ENCODE measurements at regions not wholly inside any gene's neighbourhood (a gene's known extent, or its start where the extent isn't known, plus 50 kb on each side); places are given as distances from the start of the nearest gene placed in this dataset.
A peak's percentile ranks its signal among the peaks of the same experiment; 100 is the strongest.

- DNase-seq (ENCODE audit: low spot score), result peak; percentile 1
Measured at GRCh38 chr12:16972923-16973770, 367.2 kb upstream of the LMO3 start.

- DNase-seq (ENCODE audit: low spot score), result no peak
Measured at GRCh38 chr12:16962889-16963288, 356.9 kb upstream of the LMO3 start.

DNA sequence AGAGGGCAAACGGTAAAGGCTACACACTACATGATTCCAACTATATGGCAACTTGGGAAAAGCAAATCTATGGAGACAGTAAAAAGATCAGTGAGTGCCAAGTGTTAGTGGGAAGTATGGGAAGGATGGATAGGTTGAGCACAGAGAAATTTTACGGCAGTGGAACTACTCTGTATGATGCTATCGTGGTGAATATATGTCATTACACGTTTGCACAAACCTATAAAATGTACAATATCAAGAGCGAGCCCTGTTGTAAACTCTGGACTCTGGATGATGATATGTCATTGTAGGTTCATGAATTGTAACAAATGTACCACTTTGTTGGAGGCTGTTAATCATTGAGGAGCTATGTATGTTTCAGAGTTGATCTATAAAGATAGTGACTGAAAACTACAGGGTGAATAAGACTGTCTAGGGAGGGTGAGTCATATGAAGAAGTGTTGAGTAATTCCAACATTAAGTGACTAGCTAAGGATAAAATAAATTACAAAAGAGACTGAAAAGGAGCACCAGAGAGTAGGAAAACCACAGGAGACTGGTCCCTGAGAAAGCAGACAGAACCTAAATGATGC lies 349.2 kb upstream of the LMO3 start:
- DNase-seq (ENCODE audit: low spot score), result peak; percentile 77

- DNase-seq (ENCODE audit: low spot score), result no peak
Measured at GRCh38 chr12:16949871-16950667, 344.1 kb upstream of the LMO3 start.

GRCh38 chr12:16949371-16949770 lies 343.4 kb upstream of the LMO3 start:
- no peak for DNase-seq (ENCODE audit: low spot score)

GRCh38 chr12:16946704-16947103 lies 340.7 kb upstream of the LMO3 start:
- DNase-seq (ENCODE audit: low spot score), result no peak

DNA sequence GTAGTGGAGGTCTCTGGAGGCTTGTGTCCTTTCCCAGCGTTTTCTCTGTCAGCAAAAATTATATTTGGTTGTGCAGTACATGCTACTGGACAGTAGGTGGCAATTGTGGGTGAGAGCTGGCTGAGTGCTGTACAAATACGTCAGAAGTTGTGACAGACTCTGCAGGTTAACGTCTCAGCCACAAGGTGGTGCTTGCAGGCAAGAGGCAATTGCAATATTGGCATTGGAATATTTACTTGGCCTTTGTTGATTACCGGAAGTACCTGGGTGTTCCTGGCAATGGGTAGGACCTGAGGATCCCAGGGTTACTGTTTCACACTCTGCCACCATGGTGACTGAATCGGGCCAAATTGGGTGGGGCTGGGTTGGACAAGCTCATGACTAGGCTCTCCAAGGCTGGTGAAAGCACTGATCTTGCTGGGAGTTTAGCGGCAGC lies 333.9 kb upstream of the LMO3 start:
- DNase-seq (ENCODE audit: low spot score), result peak; percentile 84

- no peak for DNase-seq (ENCODE audit: low spot score)
Measured at GRCh38 chr12:16927259-16927658, 321.3 kb upstream of the LMO3 start.

DNA sequence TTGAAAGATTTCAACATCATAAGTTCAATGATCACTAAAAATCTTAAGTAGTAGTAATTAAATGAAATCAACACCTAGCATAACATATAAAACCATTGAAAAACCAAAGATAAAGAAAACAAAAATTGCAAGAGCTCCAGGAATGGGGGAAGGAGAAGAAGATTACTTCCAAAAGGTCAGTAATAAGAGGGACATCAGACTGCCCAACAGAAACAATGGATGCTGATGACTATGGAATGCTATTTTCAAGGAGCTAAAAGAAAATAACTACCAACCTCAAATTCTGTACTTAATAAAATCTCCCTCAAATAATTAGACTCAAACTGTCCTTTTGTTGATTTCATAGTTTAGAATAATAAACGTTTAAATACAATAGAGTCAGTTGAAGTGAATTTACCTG lies 314.5 kb upstream of the LMO3 start:
- DNase-seq (ENCODE audit: low spot score), result no peak

DNA sequence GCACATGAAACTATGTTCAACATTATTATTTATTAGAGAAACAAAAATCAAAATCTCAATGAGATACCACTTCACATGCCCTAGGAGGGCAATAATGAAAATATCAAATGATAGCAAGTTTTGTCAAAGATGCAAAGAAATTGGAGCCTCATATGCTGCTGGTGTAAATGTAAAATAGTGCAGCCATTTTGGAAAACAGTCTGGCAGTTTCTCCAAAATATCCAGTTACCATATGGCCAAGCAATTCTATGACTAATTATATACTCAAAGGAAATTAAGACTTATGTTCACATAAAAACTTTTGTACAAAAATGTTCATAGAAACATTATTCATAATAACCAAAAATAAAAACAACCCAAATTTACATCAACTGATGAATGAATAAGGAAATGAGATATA lies 313.6 kb upstream of the LMO3 start:
- no peak for DNase-seq (ENCODE audit: low spot score)

- DNase-seq (ENCODE audit: low spot score), result no peak
Measured at GRCh38 chr12:16914853-16915252, 308.9 kb upstream of the LMO3 start.

- DNase-seq (ENCODE audit: low spot score), result no peak
Measured at GRCh38 chr12:16913832-16914490, 308.0 kb upstream of the LMO3 start.

GRCh38 chr12:16901946-16902345 lies 296.0 kb upstream of the LMO3 start:
- DNase-seq (ENCODE audit: low spot score), result no peak

DNA sequence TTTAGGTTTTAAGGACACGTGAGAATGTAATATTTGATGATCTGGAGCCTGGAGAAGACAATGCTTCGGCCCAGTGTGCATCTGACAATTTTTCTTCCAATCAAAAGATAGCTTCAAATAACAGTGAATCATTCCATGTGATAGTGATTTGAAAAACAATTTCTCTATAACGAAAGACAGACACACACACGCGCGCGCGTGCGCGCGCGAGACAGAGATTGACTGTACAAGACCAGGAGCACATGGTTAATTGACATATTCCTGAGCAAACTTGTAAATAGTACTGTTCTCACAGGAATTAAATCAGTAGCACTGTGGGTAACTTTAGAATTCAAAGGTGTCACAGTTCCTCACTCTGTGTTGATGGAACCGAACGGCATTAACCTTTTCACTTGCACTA lies 287.5 kb upstream of the LMO3 start:
- no peak for DNase-seq (ENCODE audit: low spot score)

- DNase-seq (ENCODE audit: low spot score), result no peak
Measured at GRCh38 chr12:16891673-16892072, 285.7 kb upstream of the LMO3 start.

- DNase-seq (ENCODE audit: low spot score), result no peak
Measured at GRCh38 chr12:16884819-16885218, 278.9 kb upstream of the LMO3 start.

GRCh38 chr12:16884056-16884455 lies 278.1 kb upstream of the LMO3 start:
- DNase-seq (ENCODE audit: low spot score), result peak; percentile 1

GRCh38 chr12:16881986-16882570 lies 276.1 kb upstream of the LMO3 start:
- no peak for DNase-seq (ENCODE audit: low spot score)

DNA sequence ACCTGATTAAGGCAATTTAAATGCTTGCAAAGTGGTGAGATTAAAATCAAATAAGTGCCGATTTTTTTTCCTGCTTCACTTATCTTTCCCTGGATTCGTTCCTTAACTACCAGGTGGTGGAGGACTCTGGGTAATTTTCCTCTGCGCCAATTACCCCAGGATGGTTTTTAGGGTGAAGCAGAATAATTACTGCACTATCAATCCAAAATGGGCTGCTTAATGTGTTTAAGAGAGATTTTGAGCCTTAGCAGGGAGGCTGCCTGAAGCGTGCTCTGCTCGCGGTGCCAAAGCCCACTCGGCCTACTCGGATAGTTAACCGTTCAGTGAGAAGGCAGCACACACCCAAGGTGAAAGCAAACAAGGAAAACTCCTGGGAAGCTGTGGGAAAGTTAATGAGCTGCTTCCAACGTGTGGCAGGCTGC lies 274.9 kb upstream of the LMO3 start:
- DNase-seq (ENCODE audit: low spot score), result peak; percentile 6

DNA sequence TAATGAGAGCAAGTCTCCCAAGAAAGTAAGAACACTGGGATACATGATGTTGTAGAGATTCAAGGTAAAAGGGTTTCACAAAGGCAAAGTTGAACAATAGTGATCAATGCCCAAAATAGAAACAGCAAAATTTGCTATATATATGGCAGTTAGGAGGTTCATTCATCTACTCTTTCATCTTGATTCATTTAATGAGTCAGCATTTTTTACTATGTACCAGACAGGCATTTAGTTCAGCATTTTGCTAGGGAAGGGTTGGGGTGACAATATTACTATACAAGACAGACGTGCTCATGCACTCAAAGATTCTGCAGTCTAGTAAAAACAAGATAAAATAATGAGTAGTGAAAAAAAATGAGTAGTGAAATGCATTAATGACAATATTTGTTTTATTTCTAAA lies 264.9 kb upstream of the LMO3 start:
- no peak for DNase-seq (ENCODE audit: low spot score)

- no peak for DNase-seq (ENCODE audit: low spot score)
Measured at GRCh38 chr12:16863742-16864141, 257.8 kb upstream of the LMO3 start.

DNA sequence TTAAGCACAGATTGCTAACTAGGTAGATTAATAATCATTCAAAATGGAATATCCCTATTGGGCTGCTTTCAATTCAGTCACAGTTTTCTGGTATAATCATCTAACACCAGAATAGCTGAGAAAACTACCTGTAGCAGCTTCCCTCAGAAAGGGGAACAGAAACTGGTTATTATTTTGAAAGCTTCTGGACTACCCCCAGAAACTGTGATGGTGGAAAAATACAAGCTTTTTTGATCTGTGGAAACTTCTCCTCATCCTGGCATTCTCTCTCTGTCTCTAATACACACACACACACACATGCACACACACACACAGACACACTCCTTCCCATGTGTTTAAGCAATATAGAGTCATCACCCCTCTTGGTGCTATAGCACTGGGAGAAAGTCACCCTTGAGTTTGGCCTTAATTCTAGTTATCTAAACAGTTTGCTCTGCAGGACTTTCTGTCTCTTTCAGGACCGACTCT lies 251.5 kb upstream of the LMO3 start:
- no peak for DNase-seq (ENCODE audit: low spot score)
